Ishikawa (cell line): ENCODE measurements at regions not wholly inside any gene's neighbourhood (a gene's known extent, or its start where the extent isn't known, plus 50 kb on each side); places are given as distances from the start of the nearest gene placed in this dataset.

ENCODE experiments used
- CEBPB ChIP-seq: IDR thresholded peaks from 2 replicates; pipeline ENCODE4 v1.6.1; 2012
- CREB1 ChIP-seq: IDR thresholded peaks from 2 replicates; pipeline ENCODE4 v1.6.1; 2012; ENCODE audit warnings: low read depth
- EGR1 ChIP-seq: IDR thresholded peaks from 2 replicates; pipeline ENCODE4 v1.6.1; 2012
- EP300 ChIP-seq: IDR thresholded peaks from 2 replicates; pipeline ENCODE4 v1.6.1; 2012; ENCODE audit warnings: borderline replicate concordance
- FOXM1 ChIP-seq: IDR thresholded peaks from 2 replicates; pipeline ENCODE4 v1.6.1; 2012; ENCODE audit warnings: low read depth, borderline replicate concordance
- NFIC ChIP-seq: IDR thresholded peaks from 2 replicates; pipeline ENCODE4 v1.6.1; 2012
- RAD21 ChIP-seq: IDR thresholded peaks from 2 replicates; pipeline ENCODE4 v1.6.1; 2012; ENCODE audit warnings: low read depth
- TAF1 ChIP-seq: IDR thresholded peaks from 2 replicates; pipeline ENCODE4 v1.6.1; 2012; ENCODE audit warnings: low read depth, mild to moderate bottlenecking
- TCF12 ChIP-seq: IDR thresholded peaks from 2 replicates; pipeline ENCODE4 v1.6.1; 2012; ENCODE audit warnings: low read depth
- TEAD4 ChIP-seq: IDR thresholded peaks from 2 replicates; pipeline ENCODE4 v1.6.1; 2012
- YY1 ChIP-seq: IDR thresholded peaks from 2 replicates; pipeline ENCODE4 v1.6.1; 2012; ENCODE audit warnings: low read depth
- ZBTB7A ChIP-seq: IDR thresholded peaks from 2 replicates; pipeline ENCODE4 v1.6.1; 2012; ENCODE audit warnings: low read depth
- TF ChIP-seq, protein P1 (sequence below): IDR thresholded peaks from 2 replicates; pipeline ENCODE4 v1.6.1; 2012
- TF ChIP-seq, protein P2 (sequence below): IDR thresholded peaks from 2 replicates; pipeline ENCODE4 v1.6.1; 2012
- TF ChIP-seq, protein P3 (sequence below): IDR thresholded peaks from 2 replicates; pipeline ENCODE4 v1.6.1; 2012; ENCODE audit warnings: low read depth, mild to moderate bottlenecking

DNA sequence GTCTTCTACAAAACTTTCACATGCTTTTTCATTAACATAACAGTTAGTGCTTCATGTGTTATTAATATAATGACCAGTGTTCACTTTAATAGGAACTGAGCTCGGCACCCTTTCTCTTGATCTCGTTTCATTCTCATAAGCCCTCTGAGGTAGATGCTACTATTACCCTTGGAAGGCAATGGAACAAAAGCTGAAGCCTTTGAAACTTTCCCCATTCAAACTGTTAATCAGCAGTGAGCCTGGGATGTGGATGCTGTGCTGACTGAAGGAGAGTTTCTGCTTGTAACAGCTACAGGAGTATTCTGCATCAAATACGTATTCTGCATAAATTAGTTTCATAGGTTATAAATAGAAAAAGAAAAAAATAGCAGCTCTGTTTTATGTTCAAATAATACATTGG lies 904.0 kb upstream of the CDH2 start:
- no peak for TF ChIP-seq FOXM1
- TF ChIP-seq CREB1: no peak

DNA sequence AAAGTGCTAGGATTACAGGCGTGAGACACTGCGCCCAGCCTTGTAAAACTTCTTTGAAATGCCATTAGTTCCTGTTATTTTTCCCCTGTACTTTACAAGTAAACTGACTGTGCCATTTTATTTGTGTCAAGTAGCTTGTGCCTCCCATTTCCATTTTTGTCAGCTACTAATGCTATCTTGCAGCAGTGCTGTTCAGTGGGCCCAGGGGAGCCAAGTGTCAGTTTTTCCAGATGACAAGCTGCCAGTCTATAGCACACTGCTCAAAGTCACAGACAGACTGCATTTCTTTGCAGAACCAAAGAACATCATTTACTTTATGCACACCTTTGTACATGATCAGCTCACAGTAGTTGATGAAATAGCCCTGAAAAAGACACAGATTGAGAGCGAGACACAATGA lies 901.3 kb upstream of the CDH2 start:
- TF ChIP-seq CREB1 (no peak), YY1 (no peak), TAF1 (no peak), RAD21 (no peak), TCF12 (no peak)
- TF ChIP-seq, protein P1, sequence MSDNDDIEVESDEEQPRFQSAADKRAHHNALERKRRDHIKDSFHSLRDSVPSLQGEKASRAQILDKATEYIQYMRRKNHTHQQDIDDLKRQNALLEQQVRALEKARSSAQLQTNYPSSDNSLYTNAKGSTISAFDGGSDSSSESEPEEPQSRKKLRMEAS: no peak
- TF ChIP-seq, protein P2, sequence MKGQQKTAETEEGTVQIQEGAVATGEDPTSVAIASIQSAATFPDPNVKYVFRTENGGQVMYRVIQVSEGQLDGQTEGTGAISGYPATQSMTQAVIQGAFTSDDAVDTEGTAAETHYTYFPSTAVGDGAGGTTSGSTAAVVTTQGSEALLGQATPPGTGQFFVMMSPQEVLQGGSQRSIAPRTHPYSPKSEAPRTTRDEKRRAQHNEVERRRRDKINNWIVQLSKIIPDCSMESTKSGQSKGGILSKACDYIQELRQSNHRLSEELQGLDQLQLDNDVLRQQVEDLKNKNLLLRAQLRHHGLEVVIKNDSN: no peak
- TF ChIP-seq, protein P3, sequence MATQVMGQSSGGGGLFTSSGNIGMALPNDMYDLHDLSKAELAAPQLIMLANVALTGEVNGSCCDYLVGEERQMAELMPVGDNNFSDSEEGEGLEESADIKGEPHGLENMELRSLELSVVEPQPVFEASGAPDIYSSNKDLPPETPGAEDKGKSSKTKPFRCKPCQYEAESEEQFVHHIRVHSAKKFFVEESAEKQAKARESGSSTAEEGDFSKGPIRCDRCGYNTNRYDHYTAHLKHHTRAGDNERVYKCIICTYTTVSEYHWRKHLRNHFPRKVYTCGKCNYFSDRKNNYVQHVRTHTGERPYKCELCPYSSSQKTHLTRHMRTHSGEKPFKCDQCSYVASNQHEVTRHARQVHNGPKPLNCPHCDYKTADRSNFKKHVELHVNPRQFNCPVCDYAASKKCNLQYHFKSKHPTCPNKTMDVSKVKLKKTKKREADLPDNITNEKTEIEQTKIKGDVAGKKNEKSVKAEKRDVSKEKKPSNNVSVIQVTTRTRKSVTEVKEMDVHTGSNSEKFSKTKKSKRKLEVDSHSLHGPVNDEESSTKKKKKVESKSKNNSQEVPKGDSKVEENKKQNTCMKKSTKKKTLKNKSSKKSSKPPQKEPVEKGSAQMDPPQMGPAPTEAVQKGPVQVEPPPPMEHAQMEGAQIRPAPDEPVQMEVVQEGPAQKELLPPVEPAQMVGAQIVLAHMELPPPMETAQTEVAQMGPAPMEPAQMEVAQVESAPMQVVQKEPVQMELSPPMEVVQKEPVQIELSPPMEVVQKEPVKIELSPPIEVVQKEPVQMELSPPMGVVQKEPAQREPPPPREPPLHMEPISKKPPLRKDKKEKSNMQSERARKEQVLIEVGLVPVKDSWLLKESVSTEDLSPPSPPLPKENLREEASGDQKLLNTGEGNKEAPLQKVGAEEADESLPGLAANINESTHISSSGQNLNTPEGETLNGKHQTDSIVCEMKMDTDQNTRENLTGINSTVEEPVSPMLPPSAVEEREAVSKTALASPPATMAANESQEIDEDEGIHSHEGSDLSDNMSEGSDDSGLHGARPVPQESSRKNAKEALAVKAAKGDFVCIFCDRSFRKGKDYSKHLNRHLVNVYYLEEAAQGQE: no peak

DNA sequence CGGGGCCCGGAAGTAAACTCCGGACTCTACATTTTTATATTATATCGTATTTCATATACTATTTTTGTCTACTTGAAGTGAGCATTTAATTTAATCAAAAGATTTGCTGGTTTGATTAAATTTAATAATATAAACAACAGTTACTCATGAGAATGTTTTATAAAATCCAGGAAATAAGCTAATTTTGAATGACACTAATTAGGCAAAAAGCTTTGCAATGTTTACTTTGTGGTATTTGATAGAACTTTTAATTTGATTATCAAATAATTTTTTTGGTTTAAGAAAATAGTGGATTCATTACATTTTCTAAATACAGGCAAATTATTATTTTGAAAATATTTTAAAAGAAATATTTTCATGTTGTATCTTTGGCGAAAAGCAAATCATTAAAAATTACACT lies 900.4 kb upstream of the CDH2 start:
- TF ChIP-seq, protein P1: no peak
- no peak for TF ChIP-seq CEBPB
- TF ChIP-seq, protein P2: no peak
- TF ChIP-seq RAD21: no peak
- TF ChIP-seq TAF1: no peak
- no peak for TF ChIP-seq NFIC
- no peak for TF ChIP-seq YY1
- no peak for TF ChIP-seq CREB1
- no peak for TF ChIP-seq EP300

DNA sequence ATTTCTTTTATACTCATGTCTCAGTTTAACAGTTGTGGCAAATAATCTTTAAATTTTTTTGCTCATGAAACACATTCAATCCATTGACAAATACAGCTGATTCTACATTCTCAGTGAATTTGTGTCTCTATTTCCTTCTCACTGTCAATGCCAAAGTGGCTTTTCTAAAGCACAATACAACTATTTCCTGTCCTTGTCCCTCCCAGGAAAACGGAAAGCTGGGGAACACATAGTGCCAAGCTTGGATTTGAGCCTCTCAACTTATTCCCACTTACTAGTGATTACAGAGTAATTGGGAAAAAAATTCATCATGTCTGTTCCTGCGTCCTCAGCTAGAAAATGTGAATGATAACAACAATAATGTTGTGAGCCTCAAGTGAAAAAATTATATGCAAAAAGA lies 899.7 kb upstream of the CDH2 start:
- TF ChIP-seq YY1: no peak
- no peak for TF ChIP-seq ZBTB7A
- TF ChIP-seq TAF1: no peak
- no peak for TF ChIP-seq TCF12
- no peak for TF ChIP-seq FOXM1
- no peak for TF ChIP-seq TEAD4

DNA sequence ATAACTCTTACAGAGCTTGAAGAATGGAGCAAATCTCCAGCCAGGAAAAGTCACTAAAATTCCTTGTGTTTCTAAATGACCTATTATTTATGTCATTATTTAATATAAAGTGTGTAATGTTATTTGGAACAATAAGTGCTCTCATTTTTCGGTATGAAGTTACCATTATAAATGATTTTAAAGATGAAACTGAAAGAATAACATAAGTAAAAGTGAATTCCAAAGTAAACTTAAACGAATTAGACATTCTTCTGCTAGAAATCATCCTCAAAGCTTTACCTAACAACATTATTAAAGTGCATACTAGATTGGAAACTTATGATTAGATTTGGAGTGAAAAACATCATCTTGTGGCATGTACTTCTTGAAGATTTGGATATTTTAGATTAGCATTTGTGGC lies 897.2 kb upstream of the CDH2 start:
- TF ChIP-seq EGR1 (no peak), YY1 (no peak), NFIC (no peak), RAD21 (no peak), TAF1 (no peak), TEAD4 (no peak), FOXM1 (no peak), ZBTB7A (no peak), TCF12 (no peak), CEBPB (no peak), EP300 (no peak), CREB1 (no peak)
- TF ChIP-seq, protein P2: no peak
- TF ChIP-seq, protein P1: no peak

DNA sequence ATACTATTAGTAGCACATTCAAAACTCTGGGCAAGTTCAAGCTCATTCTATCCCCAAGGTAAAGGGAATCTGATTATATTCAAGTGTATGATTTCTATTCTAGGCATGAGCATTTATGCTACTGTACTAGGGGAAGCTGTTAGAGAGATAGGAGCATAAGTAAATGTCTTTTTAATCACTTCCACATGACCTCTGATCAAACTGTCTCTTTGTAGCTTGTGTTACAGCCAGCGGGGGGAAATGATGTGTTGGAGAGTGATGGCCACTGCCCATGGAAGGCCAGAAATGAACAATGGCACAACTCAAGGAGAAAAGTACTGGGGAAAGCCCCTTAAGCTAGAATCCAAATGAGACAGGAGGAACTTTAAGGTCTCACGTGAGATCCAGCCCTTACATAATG lies 894.9 kb upstream of the CDH2 start:
- TF ChIP-seq ZBTB7A: no peak
- TF ChIP-seq, protein P3: no peak
- no peak for TF ChIP-seq YY1
- no peak for TF ChIP-seq TEAD4
- no peak for TF ChIP-seq EGR1
- no peak for TF ChIP-seq TAF1
- TF ChIP-seq CREB1: no peak
- no peak for TF ChIP-seq FOXM1
- TF ChIP-seq, protein P1: no peak
- no peak for TF ChIP-seq RAD21
- TF ChIP-seq, protein P2: no peak
- TF ChIP-seq TCF12: no peak
- TF ChIP-seq CEBPB: no peak
- TF ChIP-seq EP300: no peak
- no peak for TF ChIP-seq NFIC
